Right atrium auricular region (tissue), 2 donors: ENCODE measurements at regions not wholly inside any gene's neighbourhood (a gene's known extent, or its start where the extent isn't known, plus 50 kb on each side); places are given as distances from the start of the nearest gene placed in this dataset.

Experiments used
- DNase-seq: peaks from one replicate; pipeline ENCODE4 v3.0.0-alpha.2; 2019; ENCODE audit warnings: low spot score
- H3K27ac ChIP-seq, 2 donors: fragments of 200-600 bp; sonication (generic); 1 replicate in 1 of 2; 2 replicates in 1 of 2; pipeline ENCODE4 v1.5.1; 2016 to 2019
- H3K27me3 ChIP-seq, 2 donors: fragments of 200-600 bp; sonication (generic); one replicate each; pipeline versions ENCODE4 v1.5.1 to v1.6.0; 2017 to 2019
- H3K36me3 ChIP-seq: fragments of 200-600 bp; sonication (generic); one replicate; pipeline ENCODE4 v1.5.1; 2016
- H3K4me1 ChIP-seq, 2 donors: fragments of 200-600 bp; sonication (generic); one replicate each; pipeline versions ENCODE4 v1.5.1 to v1.6.0; 2017 to 2019
- H3K4me3 ChIP-seq, 2 donors: fragments of 200-600 bp; sonication (generic); 1 replicate in 1 of 2; 2 replicates in 1 of 2; pipeline ENCODE4 v1.5.1; 2017 to 2019; ENCODE audit warnings: mild to moderate bottlenecking in 1 of 2, moderate library complexity in 1 of 2
- H3K9me3 ChIP-seq, 2 donors: fragments of 200-600 bp; sonication (generic); one replicate each; pipeline ENCODE4 v1.5.1; 2019
- TF ChIP-seq, protein P1 (sequence below), 2 donors: fragments of 200-600 bp; sonication (generic); IDR thresholded peaks; one replicate each; pipeline ENCODE4 v1.5.1; 2019; ENCODE audit warnings: antibody characterized with exemption in 2 of 2

DNA sequence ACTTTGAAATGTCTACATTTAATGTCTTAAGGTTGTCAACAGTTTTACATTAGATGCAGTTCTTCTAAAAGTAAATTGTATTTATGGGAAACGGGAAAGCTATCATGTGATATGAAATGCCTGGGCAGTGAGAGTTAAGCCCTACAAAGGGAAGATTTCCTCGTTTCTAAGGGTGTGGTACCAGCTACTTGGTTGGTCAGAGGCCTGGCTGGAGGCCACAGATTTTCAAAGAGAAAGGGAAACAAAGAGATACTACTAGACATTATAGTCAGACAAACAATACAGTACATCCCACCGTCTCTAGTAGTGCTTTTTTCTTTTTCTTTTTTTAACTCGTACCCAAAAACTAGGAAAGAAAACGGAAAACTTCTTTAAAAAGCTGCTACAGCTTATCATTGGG is 467.8 kb downstream of the PCDH7 start:
- no peak for DNase-seq
- H3K9me3 ChIP-seq, result peaks cover 0 to 12% of the 10 kb centered on the region in 2 donors
- TF ChIP-seq, protein P1, sequence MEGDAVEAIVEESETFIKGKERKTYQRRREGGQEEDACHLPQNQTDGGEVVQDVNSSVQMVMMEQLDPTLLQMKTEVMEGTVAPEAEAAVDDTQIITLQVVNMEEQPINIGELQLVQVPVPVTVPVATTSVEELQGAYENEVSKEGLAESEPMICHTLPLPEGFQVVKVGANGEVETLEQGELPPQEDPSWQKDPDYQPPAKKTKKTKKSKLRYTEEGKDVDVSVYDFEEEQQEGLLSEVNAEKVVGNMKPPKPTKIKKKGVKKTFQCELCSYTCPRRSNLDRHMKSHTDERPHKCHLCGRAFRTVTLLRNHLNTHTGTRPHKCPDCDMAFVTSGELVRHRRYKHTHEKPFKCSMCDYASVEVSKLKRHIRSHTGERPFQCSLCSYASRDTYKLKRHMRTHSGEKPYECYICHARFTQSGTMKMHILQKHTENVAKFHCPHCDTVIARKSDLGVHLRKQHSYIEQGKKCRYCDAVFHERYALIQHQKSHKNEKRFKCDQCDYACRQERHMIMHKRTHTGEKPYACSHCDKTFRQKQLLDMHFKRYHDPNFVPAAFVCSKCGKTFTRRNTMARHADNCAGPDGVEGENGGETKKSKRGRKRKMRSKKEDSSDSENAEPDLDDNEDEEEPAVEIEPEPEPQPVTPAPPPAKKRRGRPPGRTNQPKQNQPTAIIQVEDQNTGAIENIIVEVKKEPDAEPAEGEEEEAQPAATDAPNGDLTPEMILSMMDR (IDR thresholded peaks at IDR 0.05), result no peak

DNA sequence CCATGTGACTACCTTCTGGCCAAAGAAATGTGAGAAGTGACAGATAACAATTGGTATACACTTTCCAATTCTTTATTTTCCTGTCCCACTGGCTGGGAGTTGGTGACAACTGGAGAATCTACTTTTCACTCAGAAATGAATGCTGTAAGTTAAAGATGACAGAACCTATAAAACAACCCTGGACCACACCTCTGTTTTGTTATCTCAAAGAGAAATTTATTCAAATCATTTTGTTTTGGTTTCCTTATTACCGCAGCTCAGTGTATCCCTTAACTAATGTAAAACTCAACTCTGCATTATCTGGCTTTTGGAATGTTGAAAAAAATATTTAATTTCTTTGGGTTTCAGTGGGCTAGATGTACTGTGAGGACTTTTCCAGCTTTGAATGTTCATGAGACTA is 469.8 kb downstream of the PCDH7 start:
- H3K36me3 ChIP-seq, result no peaks in the 10 kb centered on the region
- peaks cover 0 to 9% of the 10 kb centered on the region in 2 donors for H3K9me3 ChIP-seq
- no peaks in the 10 kb centered on the region for H3K4me1 ChIP-seq
- no peaks in the 10 kb centered on the region for H3K27me3 ChIP-seq
- H3K4me3 ChIP-seq, result no peak overlapping the region
- TF ChIP-seq, protein P1 (IDR thresholded peaks at IDR 0.05), result no peak
- no peak for DNase-seq
- no peak overlapping the region for H3K27ac ChIP-seq

More for the DNA sequence above, 467.8 kb downstream of the PCDH7 start:
- H3K4me3 ChIP-seq, result no peak overlapping the region
- no peaks in the 10 kb centered on the region for H3K4me1 ChIP-seq
- H3K36me3 ChIP-seq, result no peaks in the 10 kb centered on the region
- H3K27me3 ChIP-seq, result no peaks in the 10 kb centered on the region
- H3K27ac ChIP-seq, result no peak overlapping the region

DNA sequence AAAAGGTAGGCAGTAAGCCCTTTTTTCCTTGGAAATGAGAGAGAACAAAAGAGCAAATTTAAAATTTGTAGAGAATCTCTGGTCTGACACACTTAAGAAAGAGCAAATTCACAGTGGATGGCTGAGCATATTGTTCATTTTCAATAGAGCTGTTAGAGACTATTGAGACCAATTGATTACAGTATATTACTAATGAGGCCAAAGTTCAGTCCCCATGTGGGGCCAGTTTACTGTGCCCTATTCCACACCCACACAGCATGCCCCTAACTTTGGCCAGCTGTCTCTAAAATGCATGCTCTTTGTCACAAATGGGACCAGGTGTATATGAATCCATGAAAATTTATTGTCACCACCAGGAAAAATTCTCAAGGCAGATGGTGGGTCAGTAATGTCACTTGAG is 470.5 kb downstream of the PCDH7 start:
- Histone ChIP-seq H3K9me3 (peaks cover 0 to 1% of the 10 kb centered on the region in 2 donors), H3K4me3 (no peak overlapping the region), H3K27ac (no peak overlapping the region), H3K4me1 (no peaks in the 10 kb centered on the region), H3K36me3 (no peaks in the 10 kb centered on the region), H3K27me3 (no peaks in the 10 kb centered on the region)
- no peak for DNase-seq
- TF ChIP-seq, protein P1 (IDR thresholded peaks at IDR 0.05), result no peak

DNA sequence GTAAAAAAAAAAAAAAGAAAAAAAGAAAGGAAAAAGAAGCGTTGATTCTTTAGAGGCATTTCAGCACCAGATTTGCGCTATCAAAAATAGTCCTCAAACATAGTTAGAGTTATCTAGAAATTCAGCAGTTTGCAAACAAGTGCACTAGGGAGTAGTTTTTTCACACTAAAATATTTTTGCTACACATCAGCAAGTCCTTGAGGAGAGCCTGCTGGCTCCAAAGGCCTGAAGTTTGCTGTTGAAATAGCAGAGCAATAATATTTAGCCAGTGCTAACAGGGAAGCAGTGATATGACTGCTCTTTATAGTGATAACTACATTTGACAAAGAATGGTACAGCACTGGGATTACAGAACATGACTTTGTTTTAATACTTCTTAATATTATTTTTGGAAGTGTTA is 472.2 kb downstream of the PCDH7 start:
- Histone ChIP-seq H3K4me1 (no peaks in the 10 kb centered on the region), H3K9me3 (no peaks in the 10 kb centered on the region), H3K36me3 (no peaks in the 10 kb centered on the region), H3K27me3 (no peaks in the 10 kb centered on the region), H3K4me3 (no peak overlapping the region), H3K27ac (no peak overlapping the region)
- TF ChIP-seq, protein P1 (IDR thresholded peaks at IDR 0.05), result no peak
- DNase-seq, result no peak

DNA sequence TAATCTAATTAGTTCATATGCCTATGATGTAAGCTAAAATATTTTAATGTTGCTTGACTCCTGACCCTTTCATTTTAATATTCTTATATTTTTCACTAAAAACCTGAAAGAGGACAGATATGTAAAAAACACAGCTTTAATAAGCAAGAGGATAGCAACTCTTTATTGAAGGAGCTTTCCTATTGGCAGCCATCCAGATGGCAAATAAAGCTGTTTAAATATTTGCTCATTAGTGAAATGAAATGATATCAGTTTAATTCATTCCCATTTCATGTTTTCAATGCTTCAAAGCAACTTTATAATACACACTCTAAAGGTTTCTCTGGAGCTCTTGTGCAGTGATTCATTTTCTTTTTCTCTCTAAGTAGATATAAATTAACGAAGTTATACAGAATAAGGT is 473.4 kb downstream of the PCDH7 start:
- Histone ChIP-seq H3K27me3 (no peaks in the 10 kb centered on the region), H3K9me3 (no peaks in the 10 kb centered on the region), H3K36me3 (no peaks in the 10 kb centered on the region), H3K4me3 (no peak overlapping the region), H3K4me1 (no peaks in the 10 kb centered on the region), H3K27ac (no peak overlapping the region)
- DNase-seq, result no peak
- TF ChIP-seq, protein P1 (IDR thresholded peaks at IDR 0.05), result no peak

DNA sequence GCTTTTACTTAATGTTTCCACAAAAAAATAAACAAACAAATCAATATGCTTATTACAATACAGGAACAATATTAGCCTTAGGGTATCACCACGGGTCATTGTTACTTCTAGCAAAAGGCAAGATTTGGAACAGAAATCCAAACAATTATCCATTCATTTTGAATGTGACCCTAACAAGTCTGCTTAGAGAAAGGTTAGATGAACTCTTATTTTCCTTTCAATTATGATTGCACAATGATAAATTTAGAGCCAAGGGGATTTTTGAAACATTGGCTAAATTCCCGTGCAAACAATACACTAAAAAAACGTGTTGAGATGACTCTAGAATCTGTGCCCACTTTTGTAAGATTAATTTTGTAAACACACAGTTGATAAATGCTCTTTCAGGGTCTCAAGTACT is 474.7 kb downstream of the PCDH7 start:
- Histone ChIP-seq H3K4me1 (no peaks in the 10 kb centered on the region), H3K27ac (no peak overlapping the region), H3K4me3 (no peak overlapping the region), H3K9me3 (peaks cover 0 to 6% of the 10 kb centered on the region in 2 donors), H3K27me3 (no peaks in the 10 kb centered on the region), H3K36me3 (no peaks in the 10 kb centered on the region)
- TF ChIP-seq, protein P1 (IDR thresholded peaks at IDR 0.05), result no peak
- no peak for DNase-seq
